Neural cell (in vitro differentiated cells): ENCODE measurements at regions not wholly inside any gene's neighbourhood (a gene's known extent, or its start where the extent isn't known, plus 50 kb on each side); places are given as distances from the start of the nearest gene placed in this dataset.

ENCODE experiments used
- EP300 ChIP-seq: fragments of 450-650 bp; conservative IDR thresholded peaks from 2 replicates; pipeline ENCODE4 v1.6.1; 2014; ENCODE audit warnings: antibody characterized with exemption, mild to moderate bottlenecking, moderate library complexity; ENCODE audit not compliant: poor library complexity, severe bottlenecking
- EZH2 ChIP-seq: fragments of 200-600, 300-800 bp; shearing (Covaris generic), sonication (generic); IDR thresholded peaks from 2 replicates; pipeline ENCODE4 v1.6.1; 2014; ENCODE audit warnings: antibody characterized with exemption, low read length, borderline replicate concordance, mild to moderate bottlenecking; ENCODE audit not compliant: insufficient read depth, poor library complexity, severe bottlenecking
- POLR2AphosphoS5 ChIP-seq: IDR thresholded peaks from 2 replicates; pipeline ENCODE4 v1.6.1; 2012
- RAD21 ChIP-seq: fragments of 450-650 bp; conservative IDR thresholded peaks from 2 replicates; pipeline ENCODE4 v1.6.1; 2014; ENCODE audit warnings: antibody characterized with exemption, mild to moderate bottlenecking, moderate library complexity
- SMC3 ChIP-seq: fragments of 450-650 bp; conservative IDR thresholded peaks from 2 replicates; pipeline ENCODE4 v1.6.1; 2014; ENCODE audit warnings: antibody characterized with exemption, mild to moderate bottlenecking, moderate library complexity; ENCODE audit not compliant: poor library complexity
- TF ChIP-seq, protein P1 (sequence below): fragments of 450-650 bp; IDR thresholded peaks from 2 replicates; pipeline ENCODE4 v1.5.1; 2014; ENCODE audit warnings: antibody characterized with exemption, mild to moderate bottlenecking, moderate library complexity; ENCODE audit not compliant: poor library complexity, severe bottlenecking
- TF ChIP-seq, protein P2 (sequence below): IDR thresholded peaks from 2 replicates; pipeline ENCODE4 v1.6.1; 2012; ENCODE audit warnings: borderline replicate concordance

DNA sequence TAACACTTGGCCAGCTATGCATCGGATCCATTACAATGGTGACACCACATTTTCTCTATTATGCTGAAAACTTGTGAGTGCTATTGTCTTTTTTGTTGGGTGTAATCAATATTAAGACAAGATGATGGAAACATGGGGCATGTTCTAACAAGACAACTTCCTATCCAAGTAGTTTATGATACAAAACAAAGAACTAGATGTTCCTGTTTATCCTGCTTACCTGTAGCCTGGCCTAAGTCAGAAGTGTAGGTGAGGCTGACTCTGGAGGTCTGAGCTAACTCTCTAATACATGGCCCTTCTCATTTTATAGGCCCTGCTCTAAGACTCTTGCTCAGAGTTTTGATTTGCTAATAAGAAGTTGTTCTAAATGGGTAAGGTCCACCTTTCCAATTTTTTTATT lies 242.4 kb upstream of the STXBP5 start:
- TF ChIP-seq, protein P1, sequence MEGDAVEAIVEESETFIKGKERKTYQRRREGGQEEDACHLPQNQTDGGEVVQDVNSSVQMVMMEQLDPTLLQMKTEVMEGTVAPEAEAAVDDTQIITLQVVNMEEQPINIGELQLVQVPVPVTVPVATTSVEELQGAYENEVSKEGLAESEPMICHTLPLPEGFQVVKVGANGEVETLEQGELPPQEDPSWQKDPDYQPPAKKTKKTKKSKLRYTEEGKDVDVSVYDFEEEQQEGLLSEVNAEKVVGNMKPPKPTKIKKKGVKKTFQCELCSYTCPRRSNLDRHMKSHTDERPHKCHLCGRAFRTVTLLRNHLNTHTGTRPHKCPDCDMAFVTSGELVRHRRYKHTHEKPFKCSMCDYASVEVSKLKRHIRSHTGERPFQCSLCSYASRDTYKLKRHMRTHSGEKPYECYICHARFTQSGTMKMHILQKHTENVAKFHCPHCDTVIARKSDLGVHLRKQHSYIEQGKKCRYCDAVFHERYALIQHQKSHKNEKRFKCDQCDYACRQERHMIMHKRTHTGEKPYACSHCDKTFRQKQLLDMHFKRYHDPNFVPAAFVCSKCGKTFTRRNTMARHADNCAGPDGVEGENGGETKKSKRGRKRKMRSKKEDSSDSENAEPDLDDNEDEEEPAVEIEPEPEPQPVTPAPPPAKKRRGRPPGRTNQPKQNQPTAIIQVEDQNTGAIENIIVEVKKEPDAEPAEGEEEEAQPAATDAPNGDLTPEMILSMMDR: no peak
- TF ChIP-seq EZH2: no peak
- TF ChIP-seq, protein P2, sequence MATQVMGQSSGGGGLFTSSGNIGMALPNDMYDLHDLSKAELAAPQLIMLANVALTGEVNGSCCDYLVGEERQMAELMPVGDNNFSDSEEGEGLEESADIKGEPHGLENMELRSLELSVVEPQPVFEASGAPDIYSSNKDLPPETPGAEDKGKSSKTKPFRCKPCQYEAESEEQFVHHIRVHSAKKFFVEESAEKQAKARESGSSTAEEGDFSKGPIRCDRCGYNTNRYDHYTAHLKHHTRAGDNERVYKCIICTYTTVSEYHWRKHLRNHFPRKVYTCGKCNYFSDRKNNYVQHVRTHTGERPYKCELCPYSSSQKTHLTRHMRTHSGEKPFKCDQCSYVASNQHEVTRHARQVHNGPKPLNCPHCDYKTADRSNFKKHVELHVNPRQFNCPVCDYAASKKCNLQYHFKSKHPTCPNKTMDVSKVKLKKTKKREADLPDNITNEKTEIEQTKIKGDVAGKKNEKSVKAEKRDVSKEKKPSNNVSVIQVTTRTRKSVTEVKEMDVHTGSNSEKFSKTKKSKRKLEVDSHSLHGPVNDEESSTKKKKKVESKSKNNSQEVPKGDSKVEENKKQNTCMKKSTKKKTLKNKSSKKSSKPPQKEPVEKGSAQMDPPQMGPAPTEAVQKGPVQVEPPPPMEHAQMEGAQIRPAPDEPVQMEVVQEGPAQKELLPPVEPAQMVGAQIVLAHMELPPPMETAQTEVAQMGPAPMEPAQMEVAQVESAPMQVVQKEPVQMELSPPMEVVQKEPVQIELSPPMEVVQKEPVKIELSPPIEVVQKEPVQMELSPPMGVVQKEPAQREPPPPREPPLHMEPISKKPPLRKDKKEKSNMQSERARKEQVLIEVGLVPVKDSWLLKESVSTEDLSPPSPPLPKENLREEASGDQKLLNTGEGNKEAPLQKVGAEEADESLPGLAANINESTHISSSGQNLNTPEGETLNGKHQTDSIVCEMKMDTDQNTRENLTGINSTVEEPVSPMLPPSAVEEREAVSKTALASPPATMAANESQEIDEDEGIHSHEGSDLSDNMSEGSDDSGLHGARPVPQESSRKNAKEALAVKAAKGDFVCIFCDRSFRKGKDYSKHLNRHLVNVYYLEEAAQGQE: no peak
- no peak for TF ChIP-seq POLR2AphosphoS5
- no peak for TF ChIP-seq RAD21
- TF ChIP-seq EP300: no peak
- TF ChIP-seq SMC3: no peak
